ENCODE measurements at regions not wholly inside any gene's neighbourhood (a gene's known extent, or its start where the extent isn't known, plus 50 kb on each side); places are given as distances from the start of the nearest gene placed in this dataset.

DNA sequence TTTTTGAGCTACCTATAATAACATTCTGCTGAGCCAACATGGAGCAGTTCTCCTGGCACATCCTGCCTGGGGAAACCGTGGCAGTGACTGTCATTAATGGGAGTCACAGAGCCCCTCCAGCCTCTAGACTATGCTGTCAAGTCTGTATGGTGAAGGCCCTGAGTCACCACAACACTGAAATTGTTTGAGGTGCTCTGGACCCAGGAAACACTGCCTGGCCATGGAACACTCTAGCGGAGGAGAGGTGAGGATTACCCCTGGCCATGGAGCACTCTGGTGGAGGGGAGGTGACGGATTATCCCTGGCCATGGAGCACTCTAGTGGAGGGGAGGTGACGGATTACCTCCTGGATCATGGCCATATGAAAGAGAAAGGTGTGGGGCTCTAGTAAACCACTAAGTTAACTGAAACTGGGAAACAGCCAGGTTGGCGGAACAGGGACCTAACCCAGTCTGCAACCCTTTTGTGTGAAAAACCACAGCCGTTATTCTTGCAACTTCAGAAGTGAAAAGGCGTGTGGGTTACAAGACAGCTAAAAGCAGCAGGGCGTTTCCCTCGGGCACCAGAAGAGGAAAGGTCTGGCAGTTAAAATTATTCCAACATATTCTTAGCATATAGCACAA is 156.7 kb downstream of the KCNJ12 start:
- Mint-ChIP-seq H3K27ac (ENCODE audit: unreplicated experiment) (no peak overlapping the region), H3K4me3 (ENCODE audit: low read depth, unreplicated experiment) (no peak overlapping the region), H3K9me3 (ENCODE audit: low read depth, unreplicated experiment) (no peaks in the 10 kb centered on the region), H3K36me3 (ENCODE audit: insufficient read depth, unreplicated experiment) (no peaks in the 10 kb centered on the region), H3K4me1 (ENCODE audit: low read depth, unreplicated experiment) (no peaks in the 10 kb centered on the region), H3K27me3 (ENCODE audit: unreplicated experiment) (no peaks in the 10 kb centered on the region)
- no peak for DNase-seq
- TF ChIP-seq, protein P1, sequence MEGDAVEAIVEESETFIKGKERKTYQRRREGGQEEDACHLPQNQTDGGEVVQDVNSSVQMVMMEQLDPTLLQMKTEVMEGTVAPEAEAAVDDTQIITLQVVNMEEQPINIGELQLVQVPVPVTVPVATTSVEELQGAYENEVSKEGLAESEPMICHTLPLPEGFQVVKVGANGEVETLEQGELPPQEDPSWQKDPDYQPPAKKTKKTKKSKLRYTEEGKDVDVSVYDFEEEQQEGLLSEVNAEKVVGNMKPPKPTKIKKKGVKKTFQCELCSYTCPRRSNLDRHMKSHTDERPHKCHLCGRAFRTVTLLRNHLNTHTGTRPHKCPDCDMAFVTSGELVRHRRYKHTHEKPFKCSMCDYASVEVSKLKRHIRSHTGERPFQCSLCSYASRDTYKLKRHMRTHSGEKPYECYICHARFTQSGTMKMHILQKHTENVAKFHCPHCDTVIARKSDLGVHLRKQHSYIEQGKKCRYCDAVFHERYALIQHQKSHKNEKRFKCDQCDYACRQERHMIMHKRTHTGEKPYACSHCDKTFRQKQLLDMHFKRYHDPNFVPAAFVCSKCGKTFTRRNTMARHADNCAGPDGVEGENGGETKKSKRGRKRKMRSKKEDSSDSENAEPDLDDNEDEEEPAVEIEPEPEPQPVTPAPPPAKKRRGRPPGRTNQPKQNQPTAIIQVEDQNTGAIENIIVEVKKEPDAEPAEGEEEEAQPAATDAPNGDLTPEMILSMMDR (IDR thresholded peaks at IDR 0.05; ENCODE audit: unreplicated experiment) = no peak
- intact Hi-C loops (cut with micrococcal nuclease; ENCODE audit: unreplicated experiment) = no loop called here
- no TSS peak for BruUV-seq (replicated peaks)
- CTCF ChIA-PET = no interaction called here

DNA sequence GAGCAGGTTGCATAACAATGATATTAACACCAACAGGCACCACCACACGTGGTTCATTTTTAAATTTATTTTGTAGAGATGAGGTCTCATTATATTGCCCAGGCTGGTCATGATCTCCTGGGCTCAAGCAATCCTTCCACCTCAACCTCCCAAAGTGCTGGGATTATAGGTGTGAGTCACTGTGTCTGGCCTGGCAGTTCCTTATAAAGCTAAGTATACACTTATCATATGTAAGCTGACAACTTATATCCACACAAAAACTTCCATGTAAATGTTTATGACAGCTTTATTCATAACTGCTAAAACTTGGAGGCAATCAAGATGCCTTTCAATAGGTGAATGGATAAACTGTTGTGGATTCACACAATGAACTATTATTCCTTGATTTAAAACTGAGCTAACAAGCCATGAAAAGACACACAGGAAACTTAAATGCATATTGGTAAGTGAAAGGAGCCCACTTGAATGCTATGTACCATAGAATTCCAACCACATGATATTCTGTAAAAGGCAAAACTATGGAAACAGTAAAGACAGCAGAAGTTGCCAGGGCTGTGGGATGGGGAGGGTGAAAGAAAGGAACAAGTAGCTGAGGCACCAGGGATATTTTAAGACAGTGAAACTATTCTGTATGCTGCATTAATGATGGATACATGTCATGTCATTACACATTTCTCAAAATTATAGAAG is 156.5 kb upstream of the KCNJ18 start:
- DNase-seq = no peak
- Mint-ChIP-seq H3K27me3 (ENCODE audit: unreplicated experiment) (no peaks in the 10 kb centered on the region), H3K4me3 (ENCODE audit: low read depth, unreplicated experiment) (no peak overlapping the region), H3K36me3 (ENCODE audit: insufficient read depth, unreplicated experiment) (no peaks in the 10 kb centered on the region), H3K4me1 (ENCODE audit: low read depth, unreplicated experiment) (no peaks in the 10 kb centered on the region), H3K27ac (ENCODE audit: unreplicated experiment) (no peak overlapping the region), H3K9me3 (ENCODE audit: low read depth, unreplicated experiment) (peaks cover 2% of the 10 kb centered on the region)
- CTCF ChIA-PET = no interaction called here
- intact Hi-C loops (cut with micrococcal nuclease; ENCODE audit: unreplicated experiment) = no loop called here
- TF ChIP-seq, protein P1 (IDR thresholded peaks at IDR 0.05; ENCODE audit: unreplicated experiment) = no peak
- no TSS peak for BruUV-seq (replicated peaks)

DNA sequence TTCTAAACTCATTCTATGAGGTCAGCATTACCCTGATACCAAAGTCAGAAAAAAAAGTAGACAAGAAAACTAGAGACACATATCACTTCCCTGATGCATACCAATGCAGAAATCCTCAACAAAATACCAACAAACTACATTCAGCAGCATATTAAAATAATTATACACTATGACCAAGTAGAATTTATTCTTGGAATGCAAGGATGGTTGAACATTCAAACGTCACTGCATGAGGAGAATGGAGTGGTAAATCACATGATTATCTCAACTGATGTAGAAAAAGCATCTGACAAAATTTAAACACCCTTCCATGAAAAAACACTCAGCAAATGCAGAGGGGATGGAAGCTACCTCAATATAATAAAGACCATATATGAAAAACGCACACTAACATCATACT is 155.0 kb upstream of the KCNJ18 start:
- intact Hi-C loops (cut with micrococcal nuclease; ENCODE audit: unreplicated experiment) = no loop called here
- CTCF ChIA-PET = no interaction called here
- TF ChIP-seq, protein P1 (IDR thresholded peaks at IDR 0.05; ENCODE audit: unreplicated experiment) = no peak
- no TSS peak for BruUV-seq (replicated peaks)
- H3K4me1 Mint-ChIP-seq (ENCODE audit: low read depth, unreplicated experiment) = no peaks in the 10 kb centered on the region
- no peak for DNase-seq
- H3K27ac Mint-ChIP-seq (ENCODE audit: unreplicated experiment) = no peak overlapping the region
- no peaks in the 10 kb centered on the region for H3K36me3 Mint-ChIP-seq (ENCODE audit: insufficient read depth, unreplicated experiment)
- no peak overlapping the region for H3K4me3 Mint-ChIP-seq (ENCODE audit: low read depth, unreplicated experiment)
- H3K27me3 Mint-ChIP-seq (ENCODE audit: unreplicated experiment) = no peaks in the 10 kb centered on the region
- H3K9me3 Mint-ChIP-seq (ENCODE audit: low read depth, unreplicated experiment) = peaks cover 2% of the 10 kb centered on the region

DNA sequence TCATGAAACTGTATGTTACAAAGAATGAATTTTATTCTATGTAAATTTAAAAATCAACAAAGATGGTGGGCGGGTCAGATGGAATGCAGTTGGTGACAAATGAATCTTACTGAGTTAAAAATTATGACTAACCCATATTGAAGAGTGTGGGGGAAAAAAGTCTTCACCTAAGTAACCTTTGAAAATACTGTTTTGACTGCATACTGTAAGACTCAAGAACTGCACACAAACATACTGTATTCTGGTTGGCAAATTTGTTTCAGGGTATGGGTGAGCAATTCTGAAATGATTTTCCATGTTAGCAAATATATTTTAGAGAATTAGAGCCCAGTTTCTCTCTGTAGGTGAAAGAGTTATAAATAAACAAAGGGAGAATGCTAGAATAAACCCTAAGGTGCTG is 153.7 kb upstream of the KCNJ18 start:
- CTCF ChIA-PET = no interaction called here
- Mint-ChIP-seq H3K36me3 (ENCODE audit: insufficient read depth, unreplicated experiment) (no peaks in the 10 kb centered on the region), H3K27ac (ENCODE audit: unreplicated experiment) (no peak overlapping the region), H3K27me3 (ENCODE audit: unreplicated experiment) (no peaks in the 10 kb centered on the region), H3K4me3 (ENCODE audit: low read depth, unreplicated experiment) (no peak overlapping the region), H3K4me1 (ENCODE audit: low read depth, unreplicated experiment) (no peaks in the 10 kb centered on the region), H3K9me3 (ENCODE audit: low read depth, unreplicated experiment) (peaks cover 2% of the 10 kb centered on the region)
- intact Hi-C loops (cut with micrococcal nuclease; ENCODE audit: unreplicated experiment) = no loop called here
- no TSS peak for BruUV-seq (replicated peaks)
- no peak for DNase-seq
- TF ChIP-seq, protein P1 (IDR thresholded peaks at IDR 0.05; ENCODE audit: unreplicated experiment) = no peak
